ENCODE measurements at regions not wholly inside any gene's neighbourhood (a gene's known extent, or its start where the extent isn't known, plus 50 kb on each side); places are given as distances from the start of the nearest gene placed in this dataset.

DNA sequence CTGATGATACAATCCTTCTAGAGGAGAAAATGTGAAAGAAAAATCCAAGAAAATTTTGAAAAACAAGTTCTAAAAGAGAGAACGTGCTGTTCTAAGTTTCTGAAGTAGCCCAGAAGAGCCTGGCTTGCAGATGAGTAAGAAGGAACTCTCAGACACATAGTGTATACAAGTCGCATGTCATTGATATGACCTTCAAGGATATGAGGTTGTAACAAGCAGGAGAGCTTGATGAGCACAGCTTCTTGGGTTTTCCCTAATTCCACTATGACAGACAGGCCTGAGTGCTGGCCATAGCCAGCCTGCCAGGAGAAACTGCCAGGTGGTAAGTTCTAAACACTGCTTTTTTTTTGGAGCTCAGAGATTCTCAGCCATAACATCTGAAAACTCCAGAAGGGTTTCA is 235.7 kb upstream of the SIX2 start:
- H3K9ac ChIP-seq (ENCODE audit: insufficient read depth, low read length, poor library complexity, severe bottlenecking), result no peak overlapping the region
- H3K9me3 ChIP-seq (replicated peaks in 1 of 2; ENCODE audit: control insufficient read depth in 1 of 2, insufficient read depth in 1 of 2, low read length in 2 of 2), result no peaks in the 10 kb centered on the region
- no peak overlapping the region for H3K4me2 ChIP-seq (replicated peaks; ENCODE audit: extremely low read depth, low read length, poor library complexity, severe bottlenecking)
- Mint-ChIP-seq H3K36me3 (no peaks in the 10 kb centered on the region), H3K27ac (no peak overlapping the region), H3K27me3 (ENCODE audit: low read depth in 3 of 3) (peaks cover 2 to 6% (median 3%) of the 10 kb centered on the region in 3 donors), H3K4me3 (no peak overlapping the region), H3K9me3 (peaks cover 0 to 2% (median 0%) of the 10 kb centered on the region in 7 donors), H3K4me1 (no peaks in the 10 kb centered on the region)
- no peaks in the 10 kb centered on the region for H3K27me3 ChIP-seq (ENCODE audit: control insufficient read depth in 2 of 2, insufficient read depth in 2 of 2, low read length in 2 of 2)
- no peak overlapping the region for H2AFZ ChIP-seq (ENCODE audit: insufficient read depth, low read depth, low read length, poor library complexity, severe bottlenecking)
- no peaks in the 10 kb centered on the region for H3K4me1 ChIP-seq (ENCODE audit: control insufficient read depth in 1 of 2, insufficient read depth in 2 of 2, low read length in 2 of 2)
- DNase-seq, result no peak
- TF ChIP-seq, protein P1, sequence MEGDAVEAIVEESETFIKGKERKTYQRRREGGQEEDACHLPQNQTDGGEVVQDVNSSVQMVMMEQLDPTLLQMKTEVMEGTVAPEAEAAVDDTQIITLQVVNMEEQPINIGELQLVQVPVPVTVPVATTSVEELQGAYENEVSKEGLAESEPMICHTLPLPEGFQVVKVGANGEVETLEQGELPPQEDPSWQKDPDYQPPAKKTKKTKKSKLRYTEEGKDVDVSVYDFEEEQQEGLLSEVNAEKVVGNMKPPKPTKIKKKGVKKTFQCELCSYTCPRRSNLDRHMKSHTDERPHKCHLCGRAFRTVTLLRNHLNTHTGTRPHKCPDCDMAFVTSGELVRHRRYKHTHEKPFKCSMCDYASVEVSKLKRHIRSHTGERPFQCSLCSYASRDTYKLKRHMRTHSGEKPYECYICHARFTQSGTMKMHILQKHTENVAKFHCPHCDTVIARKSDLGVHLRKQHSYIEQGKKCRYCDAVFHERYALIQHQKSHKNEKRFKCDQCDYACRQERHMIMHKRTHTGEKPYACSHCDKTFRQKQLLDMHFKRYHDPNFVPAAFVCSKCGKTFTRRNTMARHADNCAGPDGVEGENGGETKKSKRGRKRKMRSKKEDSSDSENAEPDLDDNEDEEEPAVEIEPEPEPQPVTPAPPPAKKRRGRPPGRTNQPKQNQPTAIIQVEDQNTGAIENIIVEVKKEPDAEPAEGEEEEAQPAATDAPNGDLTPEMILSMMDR (IDR thresholded peaks at IDR 0.05), result no peak
- no peaks in the 10 kb centered on the region for H3K79me2 ChIP-seq (ENCODE audit: insufficient read depth, low read length)
- H3K4me3 ChIP-seq (replicated peaks in 1 of 3; ENCODE audit: low read depth in 2 of 3, low read length in 3 of 3), result no peak overlapping the region
- WGBS (ENCODE audit: insufficient coverage), result 100% methylated on average over 1 of the region's 2 CpGs
- intact Hi-C loops (cut with micrococcal nuclease), result no loop called here
- H4K20me1 ChIP-seq (ENCODE audit: insufficient read depth, low read length), result no peaks in the 10 kb centered on the region
- H3K36me3 ChIP-seq (replicated peaks in 1 of 2; ENCODE audit: control insufficient read depth in 1 of 2, insufficient read depth in 2 of 2, low read length in 2 of 2), result no peaks in the 10 kb centered on the region
- no peak overlapping the region for H3K27ac ChIP-seq (ENCODE audit: low read depth in 1 of 2, low read length in 2 of 2)

DNA sequence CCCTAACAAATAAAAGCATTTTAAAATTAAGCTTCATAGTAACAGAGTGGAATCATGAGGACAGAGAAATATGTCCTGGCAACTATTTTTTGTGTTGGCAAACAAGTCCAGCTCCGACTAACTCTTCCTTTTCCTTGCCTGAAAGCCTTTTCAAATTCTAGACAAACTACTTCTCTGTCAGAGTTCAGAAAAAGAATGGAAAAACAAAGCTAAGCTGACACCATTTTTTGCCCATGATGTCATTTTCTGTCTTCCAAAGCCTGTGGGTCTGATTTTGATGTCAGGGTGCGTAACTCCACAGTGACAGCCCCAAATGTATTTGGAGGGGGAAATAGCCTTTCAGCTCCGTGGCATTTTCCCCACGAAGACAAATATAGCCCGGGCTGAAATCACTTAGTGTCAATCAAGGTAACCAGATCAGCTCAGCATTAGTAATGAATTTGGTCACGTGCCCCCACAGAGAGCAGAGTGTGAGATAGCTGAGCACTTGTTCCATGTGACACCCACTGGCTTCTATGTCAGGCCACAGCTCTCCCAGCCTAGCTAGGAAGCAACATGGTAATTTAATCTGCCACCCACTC is 233.0 kb upstream of the SIX2 start:
- Mint-ChIP-seq H3K27ac (no peak overlapping the region), H3K9me3 (no peaks in the 10 kb centered on the region), H3K36me3 (no peaks in the 10 kb centered on the region), H3K27me3 (ENCODE audit: low read depth in 3 of 3) (peaks cover 3 to 7% (median 3%) of the 10 kb centered on the region in 3 donors), H3K4me3 (no peak overlapping the region), H3K4me1 (peaks cover 7% of the 10 kb centered on the region)
- DNase-seq, result no peak
- Histone ChIP-seq H3K27me3 (ENCODE audit: control insufficient read depth in 2 of 2, insufficient read depth in 2 of 2, low read length in 2 of 2) (no peaks in the 10 kb centered on the region), H3K4me1 (ENCODE audit: control insufficient read depth in 1 of 2, insufficient read depth in 2 of 2, low read length in 2 of 2) (no peaks in the 10 kb centered on the region), H3K4me3 (replicated peaks in 1 of 3; ENCODE audit: low read depth in 2 of 3, low read length in 3 of 3) (no peak overlapping the region), H3K27ac (ENCODE audit: low read depth in 1 of 2, low read length in 2 of 2) (no peak overlapping the region), H3K9me3 (replicated peaks in 1 of 2; ENCODE audit: control insufficient read depth in 1 of 2, insufficient read depth in 1 of 2, low read length in 2 of 2) (no peaks in the 10 kb centered on the region), H2AFZ (ENCODE audit: insufficient read depth, low read depth, low read length, poor library complexity, severe bottlenecking) (no peak overlapping the region), H3K9ac (ENCODE audit: insufficient read depth, low read length, poor library complexity, severe bottlenecking) (no peak overlapping the region), H4K20me1 (ENCODE audit: insufficient read depth, low read length) (no peaks in the 10 kb centered on the region), H3K4me2 (replicated peaks; ENCODE audit: extremely low read depth, low read length, poor library complexity, severe bottlenecking) (no peak overlapping the region), H3K36me3 (replicated peaks in 1 of 2; ENCODE audit: control insufficient read depth in 1 of 2, insufficient read depth in 2 of 2, low read length in 2 of 2) (no peaks in the 10 kb centered on the region), H3K79me2 (ENCODE audit: insufficient read depth, low read length) (no peaks in the 10 kb centered on the region)
- 84% methylated on average over 4 of the region's 6 CpGs for WGBS (ENCODE audit: insufficient coverage)
- TF ChIP-seq, protein P1 (IDR thresholded peaks at IDR 0.05), result no peak
- intact Hi-C loops (cut with micrococcal nuclease), result no loop called here

Measured in CD14-positive monocyte (primary cell).